NCI-H1417 treated with DMSO at 0.1 percent for 48 hours (cell line): ENCODE measurements at regions not wholly inside any gene's neighbourhood (a gene's known extent, or its start where the extent isn't known, plus 50 kb on each side); places are given as distances from the start of the nearest gene placed in this dataset.

Experiments used
- DNase-seq: peaks from one replicate; lab custom pipeline; 2025; lab: John Stamatoyannopoulos, UW

- DNase-seq: no peak
Measured at GRCh38 chr13:78004821-78005220, 86.2 kb upstream of the EDNRB start.

DNA sequence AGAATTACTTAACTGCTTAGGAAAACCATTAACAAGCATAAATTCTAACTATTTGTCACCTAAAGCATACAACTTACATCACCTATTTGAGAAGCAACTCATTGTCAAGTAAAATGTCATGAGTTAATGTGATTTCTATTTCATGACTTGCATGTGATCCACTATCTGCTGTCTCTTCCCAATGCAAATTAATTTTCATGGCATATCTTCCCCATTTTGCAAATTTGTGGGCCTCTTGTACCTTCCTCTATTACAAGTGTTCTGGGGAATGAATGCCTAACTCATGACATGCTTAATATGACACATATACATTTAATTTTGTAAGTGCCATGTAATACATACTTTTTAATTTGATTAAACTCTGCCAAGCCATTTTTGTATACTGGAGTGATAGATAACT, 81.1 kb upstream of the EDNRB start:
- DNase-seq: no peak

GRCh38 chr13:77994166-77994565, 75.5 kb upstream of the EDNRB start:
- DNase-seq: no peak

DNA sequence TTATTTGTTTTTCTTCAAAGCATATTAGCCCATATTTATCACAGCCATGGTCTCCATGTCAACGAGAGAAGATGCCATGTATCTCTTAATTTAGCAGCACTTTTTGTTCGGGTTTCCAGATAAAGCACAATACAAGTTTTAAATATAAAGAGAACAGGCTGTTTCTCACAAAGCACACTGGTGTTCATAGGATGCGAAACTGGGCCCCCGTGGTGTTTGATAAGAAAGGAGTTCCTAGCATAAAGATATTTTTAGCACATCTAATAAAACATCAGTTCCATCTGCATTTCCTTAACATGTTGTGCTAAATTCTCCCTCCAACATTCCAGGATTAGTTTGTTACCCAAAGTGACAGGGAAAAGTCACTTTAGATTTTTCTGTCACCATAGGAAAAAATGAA, 72.4 kb upstream of the EDNRB start:
- no peak for DNase-seq

- DNase-seq: no peak
Measured at GRCh38 chr13:77989281-77989680, 70.7 kb upstream of the EDNRB start.

GRCh38 chr13:77988355-77988754, 69.7 kb upstream of the EDNRB start:
- DNase-seq: no peak

DNA sequence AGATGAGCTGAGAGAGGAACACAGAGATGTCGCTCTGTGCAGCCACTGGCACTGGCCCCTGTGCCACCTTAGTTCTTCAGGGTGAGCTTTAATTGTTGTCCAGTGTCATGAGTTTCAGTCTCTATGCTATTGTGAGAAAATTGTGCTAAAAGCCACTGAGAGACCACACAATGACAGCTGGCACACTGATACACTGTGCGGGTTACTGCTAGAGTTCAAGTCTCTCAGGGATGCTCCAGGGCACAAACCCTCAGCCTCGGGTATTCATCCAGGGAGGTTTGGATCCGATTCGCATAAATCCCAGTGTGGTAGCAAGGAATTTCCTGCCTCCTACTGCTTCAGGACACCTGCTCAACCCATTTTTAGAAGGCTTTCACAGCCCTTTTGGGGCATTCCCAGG, 68.1 kb upstream of the EDNRB start:
- no peak for DNase-seq

DNA sequence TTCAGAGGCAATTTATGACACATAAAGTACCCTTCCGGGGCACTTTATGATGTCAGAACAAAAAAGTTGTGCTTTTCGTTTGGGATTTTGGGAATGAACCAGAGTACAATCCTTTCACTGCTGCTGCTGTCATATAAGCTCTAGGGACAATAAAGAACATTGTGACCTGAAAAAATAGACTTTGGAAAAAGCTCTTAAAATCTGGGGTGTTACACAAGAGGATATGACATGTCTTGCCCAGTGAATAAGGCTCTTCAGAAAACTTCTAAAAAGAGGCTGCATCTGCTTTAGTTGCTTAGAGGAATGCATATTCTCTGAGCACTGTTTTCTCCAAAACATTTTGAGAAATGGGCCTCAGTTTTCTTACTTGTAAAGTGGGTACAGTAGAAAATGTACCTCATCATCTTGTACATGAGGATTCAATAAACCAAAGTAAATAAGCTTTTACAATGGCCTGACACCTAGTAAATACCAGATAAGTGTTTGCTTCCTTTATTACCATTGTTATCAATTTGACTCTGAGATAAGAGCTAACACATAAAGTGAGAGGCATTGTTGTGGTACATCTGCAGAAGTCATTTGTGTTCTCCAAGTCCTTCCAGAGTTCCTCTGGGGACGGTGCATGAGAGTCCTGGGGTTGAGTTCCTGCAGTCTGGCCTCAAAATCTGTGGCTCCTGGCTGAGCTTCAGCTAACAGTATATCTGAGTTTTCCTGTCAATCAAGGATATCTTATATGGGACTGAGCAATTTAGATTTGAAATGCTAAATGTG, 67.4 kb upstream of the EDNRB start:
- DNase-seq: no peak

DNA sequence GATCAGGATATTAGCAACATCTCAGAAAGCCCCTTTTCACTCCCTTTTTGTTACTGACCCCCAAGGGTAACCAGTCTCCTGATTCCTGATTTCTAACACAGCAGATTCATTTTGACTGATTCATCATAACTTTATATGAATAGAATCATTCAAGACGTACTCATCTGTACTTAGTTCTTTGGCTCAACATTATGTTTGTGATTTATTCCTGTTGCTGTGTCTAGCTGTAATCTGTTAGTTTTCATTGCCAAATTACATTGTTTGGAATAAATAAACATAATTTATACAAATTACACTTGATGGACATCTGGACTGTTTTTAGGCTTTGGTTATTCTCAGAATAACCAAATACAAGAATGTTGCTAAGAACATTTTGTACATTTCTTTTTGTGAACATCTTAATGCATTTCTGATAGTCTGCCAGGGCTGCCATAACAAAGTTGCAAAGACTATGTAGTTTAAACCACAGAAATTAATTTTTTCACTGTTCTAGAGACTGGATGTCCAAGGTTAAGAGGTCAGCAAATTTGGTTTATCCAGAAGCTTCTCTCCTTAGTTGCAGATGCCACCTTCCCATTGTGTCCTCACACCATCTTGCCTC, 62.8 kb upstream of the EDNRB start:
- DNase-seq: no peak

DNA sequence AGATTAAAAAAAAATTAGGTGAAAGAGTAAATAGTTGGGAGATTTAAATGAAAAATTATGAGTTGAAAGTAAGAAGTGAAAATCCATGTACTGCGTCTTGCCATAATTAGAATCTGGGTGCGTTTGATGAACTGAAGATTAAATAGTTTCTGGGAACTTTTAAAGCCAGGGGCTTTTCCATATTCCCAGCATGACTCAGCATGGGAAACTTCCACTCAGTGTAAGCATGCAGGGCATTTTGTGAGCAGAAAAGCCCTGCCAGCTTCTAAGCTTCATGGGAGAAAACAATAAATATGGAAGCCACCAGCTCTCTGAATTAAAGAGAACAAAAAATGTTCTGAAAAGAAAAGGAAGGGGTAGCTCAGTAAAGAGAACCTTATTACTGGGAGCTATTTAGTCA, 62.0 kb upstream of the EDNRB start:
- DNase-seq: no peak

DNA sequence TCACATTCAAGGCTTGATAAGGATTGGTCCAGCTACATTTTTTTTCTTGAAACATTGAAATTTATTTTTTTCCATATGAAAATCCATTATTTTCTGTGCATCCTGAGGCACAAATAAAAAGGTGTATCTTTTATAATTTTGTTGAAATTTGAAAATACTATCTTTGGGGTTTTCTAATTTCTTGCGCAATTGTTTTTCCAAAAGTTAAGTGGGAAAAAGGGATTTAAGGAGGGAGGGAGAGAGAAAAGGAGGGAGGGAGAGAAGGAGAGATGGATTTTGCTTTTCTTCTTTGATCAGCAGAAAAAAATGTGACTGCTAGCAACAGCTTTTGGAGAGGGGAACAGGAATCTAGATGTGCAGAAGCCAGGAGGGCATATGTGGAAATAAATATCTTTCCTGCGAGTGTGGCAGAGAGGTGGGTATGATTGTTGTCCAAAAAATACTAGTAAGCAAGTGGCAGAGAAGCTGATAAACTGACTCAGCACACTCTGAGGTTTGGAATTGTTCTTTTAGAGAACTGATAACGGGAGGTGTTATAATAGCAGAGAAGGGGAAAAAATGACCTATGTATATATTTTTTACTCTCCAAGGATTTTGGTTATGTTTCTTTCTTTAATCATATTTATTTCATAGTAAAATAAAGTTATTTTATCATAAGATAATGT, 61.2 kb upstream of the EDNRB start:
- no peak for DNase-seq

DNA sequence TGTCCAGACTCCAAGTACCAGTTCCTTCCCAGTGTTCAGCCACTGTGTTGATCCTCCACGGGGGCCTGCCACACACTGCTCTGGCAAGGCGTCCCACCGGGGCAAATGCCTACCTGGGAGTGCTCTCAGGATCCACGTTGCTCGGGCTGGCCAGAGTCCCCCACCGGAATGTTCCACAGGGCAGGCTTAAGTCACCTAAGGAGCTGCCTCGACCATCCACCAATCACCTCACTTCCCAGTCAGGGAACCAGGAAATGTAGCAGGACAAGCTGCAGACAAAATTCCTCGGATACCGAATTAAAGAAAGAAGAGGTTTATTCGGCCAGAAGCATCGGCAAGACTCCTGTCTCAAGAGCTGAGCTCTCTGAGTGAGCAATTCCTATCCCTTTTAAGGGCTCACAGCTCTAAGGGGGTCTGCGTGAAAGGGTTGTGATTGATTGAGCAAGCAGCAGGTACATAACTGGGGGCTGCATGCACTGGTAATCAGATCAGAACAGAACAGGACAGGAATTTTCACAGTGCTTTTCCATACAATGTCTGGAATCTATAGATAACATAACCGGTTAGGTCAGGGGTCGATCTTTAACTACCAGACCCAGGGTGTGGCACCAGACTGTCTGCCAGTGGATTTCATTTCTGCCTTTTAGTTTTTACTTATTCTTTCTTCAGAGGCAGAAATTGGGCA, 56.9 kb upstream of the EDNRB start:
- no peak for DNase-seq

DNA sequence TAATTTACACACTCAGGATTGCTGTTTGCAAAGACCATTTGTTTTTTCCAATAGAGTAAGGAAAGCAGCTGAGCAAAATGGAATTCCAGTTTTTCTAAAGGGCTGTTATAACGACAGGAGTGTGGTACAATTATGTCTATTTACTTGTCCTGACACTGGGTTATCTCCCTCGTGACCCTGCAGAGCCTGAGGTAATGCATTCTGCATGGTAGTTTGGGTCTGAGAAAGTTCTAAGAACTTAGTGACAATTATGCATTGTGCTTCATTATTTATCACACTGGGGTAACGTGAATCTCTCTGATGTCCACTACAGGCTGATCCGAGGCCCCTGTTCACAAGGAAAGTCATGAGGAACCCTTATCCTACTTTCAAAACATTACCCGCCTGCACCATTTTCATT, 50.7 kb upstream of the EDNRB start:
- no peak for DNase-seq
